PC-3 (cell line): ENCODE measurements at regions not wholly inside any gene's neighbourhood (a gene's known extent, or its start where the extent isn't known, plus 50 kb on each side); places are given as distances from the start of the nearest gene placed in this dataset.
"Not testable (repeated sequence)": the region's sequence is repeated elsewhere in the genome, so short reads cannot be mapped to it uniquely, and the experiment has no call there.

ENCODE experiments used
- ATAC-seq: fragments of 200-7000 bp; cut with Tn5 transposase; 2 replicates; pipeline ENCODE4 v1.9.1; 2020; ENCODE audit warnings: mild to moderate bottlenecking, moderate library complexity
- BruUV-seq: library from RNA; stranded (reverse); fragments of 400-500 nt; replicated peaks from 2 replicates; lab custom pipeline; 2021; lab: Mats Ljungman, UMichigan
- CTCF ChIA-PET: fragments of 300-600 bp; sonication (Branson Sonifier 250); formaldehyde crosslinking; loops from one replicate; lab custom pipeline; 2022; ENCODE audit warnings: antibody characterized with exemption; lab: Charles Lee
- POLR2A ChIA-PET: fragments of 300-600 bp; sonication (Branson Sonifier 250); formaldehyde crosslinking; loops from one replicate; lab custom pipeline; 2022; ENCODE audit warnings: antibody characterized with exemption; ENCODE audit not compliant: unreplicated experiment; lab: Charles Lee
- DNase-seq: peaks from one replicate; pipeline ENCODE4 v3.0.0-alpha.2; 2015
- H2AFZ ChIP-seq: fragments of 300-600 bp; sonication (generic); 2 replicates; pipeline ENCODE4 v1.6.0; 2016; ENCODE audit warnings: antibody characterized with exemption, low read length
- H3F3A ChIP-seq: fragments of 300-600 bp; sonication (generic); one replicate; pipeline ENCODE4 v1.6.0; 2017; ENCODE audit warnings: antibody characterized with exemption, low read length, control low read depth, mild to moderate bottlenecking; ENCODE audit not compliant: unreplicated experiment
- H3K27ac ChIP-seq: fragments of 300-600 bp; sonication (generic); 2 replicates; pipeline ENCODE4 v1.5.1; 2016; ENCODE audit warnings: mild to moderate bottlenecking, low read length
- H3K27me3 ChIP-seq: fragments of 300-600 bp; sonication (generic); 2 replicates; pipeline ENCODE4 v1.6.1; 2016; ENCODE audit warnings: low read length, mixed read lengths
- H3K36me3 ChIP-seq: fragments of 300-600 bp; sonication (generic); 2 replicates; pipeline ENCODE4 v1.6.1; 2016; ENCODE audit warnings: low read depth, mixed run types, low read length, mixed read lengths
- H3K4me1 ChIP-seq: fragments of 300-600 bp; sonication (generic); 2 replicates; pipeline ENCODE4 v1.5.1; 2016; ENCODE audit warnings: low read length; ENCODE audit not compliant: insufficient read depth
- H3K4me2 ChIP-seq: fragments of 300-600 bp; sonication (generic); 2 replicates; pipeline ENCODE4 v1.6.0; 2016; ENCODE audit warnings: low read length
- H3K4me3 ChIP-seq: fragments of 300-600 bp; sonication (generic); 2 replicates; pipeline ENCODE4 v1.5.1; 2016; ENCODE audit warnings: mild to moderate bottlenecking, low read length, mixed read lengths
- H3K79me2 ChIP-seq: fragments of 300-600 bp; sonication (generic); 2 replicates; pipeline ENCODE4 v1.6.1; 2017; ENCODE audit warnings: low read length, mixed read lengths
- H3K9ac ChIP-seq: fragments of 300-600 bp; sonication (generic); 2 replicates; pipeline ENCODE4 v1.6.0; 2016; ENCODE audit warnings: mild to moderate bottlenecking, low read length
- H3K9me2 ChIP-seq: fragments of 300-600 bp; sonication (generic); replicated peaks from 2 replicates; pipeline ENCODE4 v1.6.1; 2016; ENCODE audit warnings: mixed run types, low read length, mixed read lengths
- H3K9me3 ChIP-seq: fragments of 300-600 bp; sonication (generic); 2 replicates; pipeline ENCODE4 v1.6.1; 2016; ENCODE audit warnings: low read length, mixed read lengths
- H4K20me1 ChIP-seq: fragments of 300-600 bp; sonication (generic); 2 replicates; pipeline ENCODE4 v1.6.1; 2016; ENCODE audit warnings: low read length, mixed read lengths
- EZH2 ChIP-seq: fragments of 300-600 bp; sonication (generic); IDR thresholded peaks from one replicate; pipeline ENCODE4 v1.6.1; 2017; ENCODE audit warnings: antibody characterized with exemption, mild to moderate bottlenecking, low read length; ENCODE audit not compliant: unreplicated experiment
- EZH2phosphoT487 ChIP-seq: fragments of 300-600 bp; sonication (generic); IDR thresholded peaks from 2 replicates; pipeline ENCODE4 v1.6.1; 2018; ENCODE audit warnings: mild to moderate bottlenecking, antibody characterized with exemption, low read length, borderline replicate concordance
- intact Hi-C: fragments of 100-400 bp; cut with micrococcal nuclease; formaldehyde crosslinking; loops from 2 replicates; pipeline ENCODE4 v1.9.0; 2023
- TF ChIP-seq, protein P1 (sequence below): fragments of 300-600 bp; sonication (generic); conservative IDR thresholded peaks from 2 replicates; pipeline ENCODE4 v1.5.1; 2017; ENCODE audit warnings: antibody characterized with exemption, low read depth, mild to moderate bottlenecking, low read length

DNA sequence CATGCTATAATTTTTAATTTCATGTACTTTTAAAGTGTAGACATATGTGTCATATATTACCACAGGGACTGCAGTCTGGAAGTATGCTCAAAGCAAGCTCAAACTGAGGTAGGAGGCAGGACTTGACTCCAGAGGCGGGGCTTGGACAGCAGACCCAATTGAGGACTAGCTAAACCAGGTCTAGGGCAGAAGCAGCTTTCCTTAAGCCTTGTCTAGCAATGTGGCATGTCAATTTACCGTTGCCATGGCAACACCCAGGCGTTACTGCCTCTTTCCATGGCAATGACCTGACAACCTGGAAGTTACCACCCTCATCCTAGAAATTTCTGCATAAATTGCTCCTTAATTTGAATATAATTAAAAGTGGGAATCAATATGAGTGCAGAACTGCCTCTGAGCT lies 249.2 kb upstream of the CXorf66 start:
- ATAC-seq, H2AFZ ChIP-seq, H4K20me1 ChIP-seq, POLR2A ChIA-PET, H3F3A ChIP-seq, DNase-seq, H3K27me3 ChIP-seq, H3K79me2 ChIP-seq, H3K36me3 ChIP-seq, H3K9me2 ChIP-seq, BruUV-seq, H3K4me2 ChIP-seq, H3K9me3 ChIP-seq, H3K9ac ChIP-seq, H3K4me1 ChIP-seq, intact Hi-C loops, CTCF ChIA-PET, H3K4me3 ChIP-seq, H3K27ac ChIP-seq: not testable (repeated sequence)

DNA sequence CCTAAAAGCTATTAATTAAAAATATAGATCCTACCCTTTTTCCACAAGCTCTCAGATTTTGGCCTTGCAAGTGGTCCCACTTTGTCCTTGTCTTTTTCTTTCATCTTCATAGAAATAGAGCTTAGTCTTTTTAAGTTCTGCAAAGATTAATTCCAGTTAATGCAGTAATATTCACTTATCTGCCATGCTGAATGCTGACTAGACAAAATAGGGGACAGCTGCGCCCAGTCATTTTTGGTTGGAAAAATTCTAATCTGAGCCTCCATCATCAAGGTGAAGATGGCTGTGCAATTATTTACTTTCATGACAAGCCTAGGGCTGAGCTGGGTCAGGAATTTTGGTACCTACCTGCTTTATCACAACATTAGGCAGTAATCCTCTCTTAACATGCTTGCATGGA lies 241.3 kb upstream of the CXorf66 start:
- Histone ChIP-seq H4K20me1 (no peaks in the 10 kb centered on the region), H3K9ac (no peak overlapping the region), H3F3A (no peaks in the 10 kb centered on the region), H3K9me3 (no peaks in the 10 kb centered on the region), H3K4me3 (no peak overlapping the region), H3K27me3 (no peaks in the 10 kb centered on the region), H3K9me2 (no peaks in the 10 kb centered on the region), H3K27ac (no peak overlapping the region), H3K4me1 (no peaks in the 10 kb centered on the region), H3K79me2 (no peaks in the 10 kb centered on the region), H3K36me3 (no peaks in the 10 kb centered on the region), H2AFZ (no peak overlapping the region), H3K4me2 (no peak overlapping the region)
- ChIA-PET CTCF (no interaction called here), POLR2A (no interaction called here)
- TF ChIP-seq EZH2 (no peak), EZH2phosphoT487 (no peak)
- TF ChIP-seq, protein P1, sequence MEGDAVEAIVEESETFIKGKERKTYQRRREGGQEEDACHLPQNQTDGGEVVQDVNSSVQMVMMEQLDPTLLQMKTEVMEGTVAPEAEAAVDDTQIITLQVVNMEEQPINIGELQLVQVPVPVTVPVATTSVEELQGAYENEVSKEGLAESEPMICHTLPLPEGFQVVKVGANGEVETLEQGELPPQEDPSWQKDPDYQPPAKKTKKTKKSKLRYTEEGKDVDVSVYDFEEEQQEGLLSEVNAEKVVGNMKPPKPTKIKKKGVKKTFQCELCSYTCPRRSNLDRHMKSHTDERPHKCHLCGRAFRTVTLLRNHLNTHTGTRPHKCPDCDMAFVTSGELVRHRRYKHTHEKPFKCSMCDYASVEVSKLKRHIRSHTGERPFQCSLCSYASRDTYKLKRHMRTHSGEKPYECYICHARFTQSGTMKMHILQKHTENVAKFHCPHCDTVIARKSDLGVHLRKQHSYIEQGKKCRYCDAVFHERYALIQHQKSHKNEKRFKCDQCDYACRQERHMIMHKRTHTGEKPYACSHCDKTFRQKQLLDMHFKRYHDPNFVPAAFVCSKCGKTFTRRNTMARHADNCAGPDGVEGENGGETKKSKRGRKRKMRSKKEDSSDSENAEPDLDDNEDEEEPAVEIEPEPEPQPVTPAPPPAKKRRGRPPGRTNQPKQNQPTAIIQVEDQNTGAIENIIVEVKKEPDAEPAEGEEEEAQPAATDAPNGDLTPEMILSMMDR = no peak
- ATAC-seq (no peak), DNase-seq (no peak)
- BruUV-seq = no TSS peak
- intact Hi-C loops = no loop called here

DNA sequence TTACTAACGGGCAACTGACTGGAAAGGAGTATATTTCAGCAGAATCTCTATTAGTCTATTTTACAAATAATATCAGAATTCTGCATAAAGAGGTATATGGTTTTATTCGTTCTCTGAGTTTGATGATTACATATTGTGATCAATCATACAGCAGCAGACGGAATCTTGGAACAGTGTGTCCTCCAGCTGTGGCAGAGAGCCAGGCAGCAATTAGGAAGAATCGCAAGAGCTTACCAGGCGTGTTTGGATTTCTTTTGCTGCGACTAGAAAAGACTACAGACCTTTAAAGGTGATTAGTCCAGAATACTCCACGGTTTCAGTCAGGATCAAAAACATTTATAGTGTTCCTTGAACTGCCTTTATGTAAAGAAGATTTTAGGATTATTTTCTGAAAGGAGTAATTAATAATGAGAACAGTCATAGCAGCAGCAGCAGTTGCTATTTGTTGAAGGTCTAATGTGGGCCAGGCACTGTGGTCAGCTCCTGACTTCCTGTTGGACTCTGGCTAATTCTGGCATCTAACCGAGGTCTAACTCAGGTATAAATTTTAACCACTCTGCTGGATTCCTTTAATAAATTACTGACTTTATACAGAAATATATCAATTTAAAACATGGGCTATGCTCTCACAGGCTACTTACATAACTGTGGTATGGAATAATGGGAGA lies 225.3 kb upstream of the CXorf66 start:
- ATAC-seq = no peak
- Histone ChIP-seq H2AFZ (no peak overlapping the region), H3K27me3 (no peaks in the 10 kb centered on the region), H3K9me3 (no peaks in the 10 kb centered on the region), H3K27ac (no peak overlapping the region), H3K4me2 (no peak overlapping the region), H3K4me1 (peaks cover 15% of the 10 kb centered on the region), H3K4me3 (no peak overlapping the region), H3K79me2 (no peaks in the 10 kb centered on the region), H3F3A (no peaks in the 10 kb centered on the region), H3K9me2 (no peaks in the 10 kb centered on the region), H3K9ac (no peak overlapping the region), H4K20me1 (no peaks in the 10 kb centered on the region), H3K36me3 (no peaks in the 10 kb centered on the region)
- intact Hi-C loops = no loop called here
- BruUV-seq = no TSS peak
- TF ChIP-seq EZH2 = no peak
- TF ChIP-seq, protein P1 = no peak
- no peak for TF ChIP-seq EZH2phosphoT487
- no peak for DNase-seq
- POLR2A ChIA-PET = no interaction called here
- CTCF ChIA-PET = no interaction called here
